Activated T-cell treated with anti-CD3 and anti-CD28 coated beads, Interleukin-2, amount 50 U/mL, for 4 hours (primary cell): ENCODE measurements at regions not wholly inside any gene's neighbourhood (a gene's known extent, or its start where the extent isn't known, plus 50 kb on each side); places are given as distances from the start of the nearest gene placed in this dataset.
A peak's percentile ranks its signal among the peaks of the same experiment; 100 is the strongest.

ENCODE experiments used
- ATAC-seq, 2 donors: fragments of 200-7000 bp; cut with Tn5 transposase; one replicate each; pipeline ENCODE4 v1.10.0; 2021
- DNase-seq: peaks from one replicate; pipeline ENCODE4 v3.0.0-alpha.2; 2020
- H3K27me3 Mint-ChIP-seq: one replicate; pipeline ENCODE4 v1.8.0; 2021; ENCODE audit warnings: low read depth, mixed read lengths
- H3K36me3 Mint-ChIP-seq: one replicate; pipeline ENCODE4 v1.8.0; 2022; ENCODE audit warnings: mixed read lengths; ENCODE audit not compliant: insufficient read depth
- H3K4me1 Mint-ChIP-seq: one replicate; pipeline ENCODE4 v1.8.0; 2021; ENCODE audit warnings: low read depth, mixed read lengths
- H3K4me3 Mint-ChIP-seq: one replicate; pipeline ENCODE4 v1.8.0; 2021; ENCODE audit warnings: mild to moderate bottlenecking, moderate library complexity, mixed read lengths
- H3K9me3 Mint-ChIP-seq: one replicate; pipeline ENCODE4 v1.8.0; 2021; ENCODE audit warnings: mixed read lengths

- peak overlapping the region; percentile 77 for H3K4me3 Mint-ChIP-seq
- peaks cover 10% of the 10 kb centered on the region for H3K4me1 Mint-ChIP-seq
- no peaks in the 10 kb centered on the region for H3K27me3 Mint-ChIP-seq
- no peak for ATAC-seq
- DNase-seq: no peak
- H3K36me3 Mint-ChIP-seq: no peaks in the 10 kb centered on the region
- no peaks in the 10 kb centered on the region for H3K9me3 Mint-ChIP-seq
Observed at GRCh38 chr1:58904299-58905125, 120.7 kb upstream of the JUN start.

GRCh38 chr1:58905126-58905490 is 121.3 kb upstream of the JUN start:
- H3K27me3 Mint-ChIP-seq: no peaks in the 10 kb centered on the region
- no peaks in the 10 kb centered on the region for H3K9me3 Mint-ChIP-seq
- ATAC-seq (no peak), DNase-seq (no peak)
- H3K36me3 Mint-ChIP-seq: no peaks in the 10 kb centered on the region
- peaks cover 10% of the 10 kb centered on the region for H3K4me1 Mint-ChIP-seq
- H3K4me3 Mint-ChIP-seq: peak overlapping the region; percentile 2

- ATAC-seq: no peak
- H3K4me1 Mint-ChIP-seq: peaks cover 10% of the 10 kb centered on the region
- H3K27me3 Mint-ChIP-seq: no peaks in the 10 kb centered on the region
Observed at GRCh38 chr1:58905628-58906221, 121.9 kb upstream of the JUN start.

GRCh38 chr1:58907398-58907797 is 123.6 kb upstream of the JUN start:
- ATAC-seq: no peak
- Mint-ChIP-seq H3K9me3 (no peaks in the 10 kb centered on the region), H3K4me3 (no peak overlapping the region), H3K36me3 (no peaks in the 10 kb centered on the region), H3K4me1 (peaks cover 10% of the 10 kb centered on the region), H3K27me3 (no peaks in the 10 kb centered on the region)
- DNase-seq: no peak

More at GRCh38 chr1:58905628-58906221, 121.9 kb upstream of the JUN start:
- Mint-ChIP-seq H3K9me3 (no peaks in the 10 kb centered on the region), H3K36me3 (no peaks in the 10 kb centered on the region), H3K4me3 (no peak overlapping the region)
- DNase-seq: no peak

DNA sequence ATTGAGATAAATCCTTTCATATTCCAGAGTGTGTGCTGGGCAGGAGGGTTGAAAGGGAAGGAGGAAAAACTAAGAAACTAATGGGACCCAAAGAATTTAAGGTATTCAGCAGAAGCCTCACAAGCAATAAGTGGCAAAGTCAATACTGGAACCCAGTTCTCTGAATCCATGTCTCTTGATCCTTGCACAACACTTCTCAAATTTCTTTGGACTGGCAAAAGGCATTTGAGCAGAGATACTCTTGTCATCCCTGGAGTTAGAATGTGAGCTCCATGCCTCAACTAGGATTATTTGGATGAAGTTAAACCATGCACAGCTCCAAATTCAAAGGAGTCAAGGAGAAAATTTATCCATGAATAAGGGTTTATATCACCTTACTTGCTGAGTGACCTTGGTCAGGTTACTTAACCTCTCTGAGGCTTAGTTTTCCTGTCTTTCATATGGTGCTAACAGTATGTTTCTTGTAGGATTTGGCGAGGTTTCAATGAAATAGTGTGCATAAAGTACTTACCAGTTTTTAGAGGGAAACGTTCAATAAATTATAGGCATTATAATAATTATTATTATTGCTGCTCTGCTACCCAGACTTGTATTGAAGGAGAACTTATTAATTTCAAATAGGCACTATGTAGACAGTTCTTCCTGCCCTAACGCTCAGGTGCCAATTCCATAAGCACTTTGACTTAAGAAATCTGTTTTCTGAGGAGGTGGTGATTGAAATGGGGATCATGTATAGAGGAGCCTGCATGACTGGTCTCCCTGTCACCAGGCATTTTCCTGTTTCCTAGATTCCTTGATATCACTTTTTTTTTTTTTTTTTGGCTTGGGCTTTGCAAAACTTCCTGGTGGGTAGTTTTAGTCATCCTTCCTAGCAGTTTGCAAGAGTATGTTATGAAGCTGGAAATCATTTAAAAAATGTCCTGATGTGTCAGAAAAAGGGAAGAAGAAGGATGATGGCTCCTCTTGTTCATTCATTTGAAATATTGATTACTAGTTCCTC is 125.0 kb upstream of the JUN start:
- no peak for DNase-seq
- peaks cover 3% of the 10 kb centered on the region for H3K4me1 Mint-ChIP-seq
- H3K36me3 Mint-ChIP-seq: no peaks in the 10 kb centered on the region
- no peak overlapping the region for H3K4me3 Mint-ChIP-seq
- no peaks in the 10 kb centered on the region for H3K27me3 Mint-ChIP-seq
- no peak for ATAC-seq
- peaks cover under 1% of the 10 kb centered on the region for H3K9me3 Mint-ChIP-seq

DNA sequence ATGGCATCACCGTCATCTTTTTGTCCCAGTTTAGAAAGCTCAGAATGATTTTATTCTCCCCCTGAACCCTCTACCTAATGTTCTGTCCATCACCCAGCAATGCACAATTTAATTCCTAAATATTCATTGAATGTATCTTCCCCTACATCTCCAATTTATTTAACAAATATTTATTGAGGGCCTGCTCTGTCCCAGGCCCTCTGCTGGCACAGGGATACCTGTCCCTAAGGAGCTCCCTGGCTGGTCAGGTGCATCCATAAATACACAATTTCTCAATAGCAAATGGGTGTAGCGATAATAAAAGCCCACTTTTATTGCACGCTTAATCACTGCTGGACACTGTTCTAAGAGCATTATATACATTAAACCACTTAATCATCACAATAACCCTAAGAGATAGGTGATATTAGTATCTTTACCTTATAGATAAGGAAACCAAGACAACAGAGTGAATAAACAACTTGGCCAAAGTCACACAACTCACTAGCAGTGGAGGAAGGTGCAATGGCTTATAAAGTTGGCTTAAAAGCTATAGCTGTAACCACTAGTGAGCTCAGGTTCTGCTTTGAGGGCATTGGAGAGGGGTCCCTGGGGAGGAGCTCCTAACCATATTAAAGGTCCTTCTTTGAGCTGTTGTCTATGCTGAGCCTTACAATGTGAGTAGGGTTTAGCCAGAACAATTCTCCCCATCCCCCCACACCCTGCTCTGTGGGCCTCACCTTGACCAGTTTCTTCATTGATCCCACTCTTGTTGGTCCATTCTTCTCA is 126.3 kb upstream of the JUN start:
- H3K27me3 Mint-ChIP-seq: no peaks in the 10 kb centered on the region
- no peak for DNase-seq

DNA sequence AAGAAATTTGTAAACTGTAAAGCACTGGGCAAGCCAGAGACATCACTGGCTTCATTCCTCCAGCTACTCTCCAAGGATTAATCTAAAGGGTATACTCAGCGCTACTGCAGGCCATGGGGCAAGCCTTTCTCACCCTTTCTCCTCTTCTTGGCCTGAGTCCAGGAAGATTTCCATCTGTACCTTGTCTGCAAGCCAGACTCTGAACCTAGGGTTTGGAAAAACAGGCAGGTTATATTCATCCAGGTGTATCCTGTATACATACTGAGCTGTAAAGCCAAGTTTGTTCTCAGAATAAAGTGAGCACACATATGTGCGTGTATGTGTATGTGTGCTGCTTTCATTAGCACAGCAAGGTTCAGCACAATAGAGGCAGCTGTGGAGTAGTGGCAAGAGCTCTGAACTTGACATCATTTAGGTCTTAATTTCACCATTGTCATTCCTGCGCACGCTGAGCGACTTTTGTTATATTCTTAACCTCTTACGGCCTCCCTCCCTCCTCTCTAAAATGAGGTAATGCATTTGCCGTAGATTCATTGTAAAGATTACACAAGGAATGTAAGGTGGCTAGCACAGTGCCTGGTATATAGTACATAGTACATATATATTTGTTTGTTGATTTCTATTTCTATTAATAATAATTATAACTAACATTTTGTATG is 128.1 kb upstream of the JUN start:
- H3K9me3 Mint-ChIP-seq: peaks cover 6% of the 10 kb centered on the region
- no peak overlapping the region for H3K4me3 Mint-ChIP-seq
- no peak for DNase-seq
- H3K4me1 Mint-ChIP-seq: no peaks in the 10 kb centered on the region
- no peaks in the 10 kb centered on the region for H3K36me3 Mint-ChIP-seq
- no peaks in the 10 kb centered on the region for H3K27me3 Mint-ChIP-seq
- ATAC-seq: no peak

More for the DNA sequence above, 126.3 kb upstream of the JUN start:
- Mint-ChIP-seq H3K4me1 (no peaks in the 10 kb centered on the region), H3K9me3 (peaks cover 6% of the 10 kb centered on the region), H3K4me3 (no peak overlapping the region), H3K36me3 (no peaks in the 10 kb centered on the region)
- ATAC-seq: no peak

DNA sequence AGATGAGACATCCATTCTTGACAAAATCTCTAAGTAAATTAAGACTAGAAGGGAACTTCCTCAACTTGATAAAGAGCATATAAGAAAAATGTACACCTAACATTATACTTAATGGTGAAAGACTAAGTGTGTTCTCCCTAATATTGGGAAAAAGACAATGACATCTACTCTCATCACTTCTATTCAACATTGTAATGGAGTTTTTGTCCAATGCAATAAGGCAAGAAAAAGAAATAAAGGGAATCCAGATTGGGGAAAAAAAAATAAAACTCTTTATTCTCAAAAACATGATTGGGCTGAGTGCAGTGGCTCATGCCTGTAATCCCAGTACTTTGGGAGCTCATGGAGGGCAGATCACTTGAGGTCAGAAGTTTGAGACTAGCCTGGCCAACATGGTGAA is 131.1 kb upstream of the JUN start:
- H3K36me3 Mint-ChIP-seq: no peaks in the 10 kb centered on the region
- no peaks in the 10 kb centered on the region for H3K27me3 Mint-ChIP-seq
- DNase-seq (no peak), ATAC-seq (no peak)
- H3K4me1 Mint-ChIP-seq: no peaks in the 10 kb centered on the region
- H3K9me3 Mint-ChIP-seq: peaks cover 6% of the 10 kb centered on the region
- no peak overlapping the region for H3K4me3 Mint-ChIP-seq

- Mint-ChIP-seq H3K36me3 (no peaks in the 10 kb centered on the region), H3K9me3 (peaks cover 6% of the 10 kb centered on the region), H3K4me1 (peaks cover 4% of the 10 kb centered on the region), H3K27me3 (no peaks in the 10 kb centered on the region), H3K4me3 (no peak overlapping the region)
- ATAC-seq (no peak), DNase-seq (no peak)
Observed at GRCh38 chr1:58917436-58917835, 133.6 kb upstream of the JUN start.

GRCh38 chr1:58919226-58919958 is 135.5 kb upstream of the JUN start:
- Mint-ChIP-seq H3K4me1 (peaks cover 13% of the 10 kb centered on the region), H3K27me3 (no peaks in the 10 kb centered on the region), H3K36me3 (no peaks in the 10 kb centered on the region), H3K4me3 (no peak overlapping the region), H3K9me3 (peaks cover under 1% of the 10 kb centered on the region)
- ATAC-seq: no peak
- DNase-seq: no peak

DNA sequence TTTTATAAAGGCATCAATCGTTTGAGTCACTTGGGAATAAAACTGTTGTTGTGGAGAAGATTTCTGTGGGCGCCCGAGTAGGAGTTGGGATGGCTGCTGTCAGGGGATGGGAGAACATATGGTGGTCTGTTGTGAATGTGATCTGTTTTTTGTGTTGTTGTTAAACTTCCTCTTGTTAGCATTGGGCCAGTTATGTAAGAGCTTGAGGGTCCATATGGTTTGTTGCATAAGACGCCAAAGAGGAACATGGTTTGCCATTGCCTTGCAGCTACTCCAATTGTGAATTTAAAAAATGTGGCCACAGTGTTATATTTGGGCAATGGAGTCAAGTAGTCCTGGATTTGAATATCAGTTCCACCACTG is 136.1 kb upstream of the JUN start:
- DNase-seq (no peak), ATAC-seq (no peak)
- Mint-ChIP-seq H3K9me3 (no peaks in the 10 kb centered on the region), H3K4me1 (peaks cover 13% of the 10 kb centered on the region), H3K4me3 (no peak overlapping the region), H3K36me3 (no peaks in the 10 kb centered on the region), H3K27me3 (no peaks in the 10 kb centered on the region)

DNA sequence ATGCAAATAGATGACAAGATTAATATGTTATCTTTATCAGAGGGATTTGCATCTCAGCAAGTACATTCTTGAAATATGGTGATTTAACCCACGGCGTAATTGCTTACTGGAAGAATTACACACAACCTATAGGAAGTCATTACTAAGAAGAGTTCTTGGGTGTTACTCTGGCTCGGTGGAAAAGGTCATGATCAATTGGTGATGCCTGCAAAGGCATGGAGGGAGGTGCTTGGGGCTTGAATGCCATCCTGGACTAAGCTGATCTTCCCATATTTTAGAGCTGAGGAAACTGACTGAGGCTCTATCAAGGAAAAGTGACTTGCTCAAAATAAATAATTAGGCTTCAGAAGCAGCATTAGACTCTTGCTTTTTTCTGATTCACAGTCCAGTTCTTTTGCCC is 137.5 kb upstream of the JUN start:
- Mint-ChIP-seq H3K4me3 (no peak overlapping the region), H3K27me3 (no peaks in the 10 kb centered on the region), H3K4me1 (peaks cover 15% of the 10 kb centered on the region), H3K9me3 (no peaks in the 10 kb centered on the region), H3K36me3 (no peaks in the 10 kb centered on the region)
- ATAC-seq (no peak), DNase-seq (no peak)

- Mint-ChIP-seq H3K27me3 (no peaks in the 10 kb centered on the region), H3K4me1 (peaks cover 15% of the 10 kb centered on the region), H3K9me3 (no peaks in the 10 kb centered on the region), H3K4me3 (no peak overlapping the region), H3K36me3 (no peaks in the 10 kb centered on the region)
- DNase-seq (no peak), ATAC-seq (no peak)
Observed at GRCh38 chr1:58921751-58922150, 137.9 kb upstream of the JUN start.
